Testis (tissue), 2 donors: ENCODE measurements at regions not wholly inside any gene's neighbourhood (a gene's known extent, or its start where the extent isn't known, plus 50 kb on each side); places are given as distances from the start of the nearest gene placed in this dataset.

Source experiments
- DNase-seq: peaks from one replicate; pipeline ENCODE4 v3.0.0-alpha.2; 2019
- H3K27ac ChIP-seq, 2 donors: fragments of 200-600 bp; sonication (generic); one replicate each; pipeline ENCODE4 v1.5.1; 2019
- H3K27me3 ChIP-seq: fragments of 200-600 bp; sonication (generic); one replicate; pipeline ENCODE4 v1.5.1; 2019
- H3K36me3 ChIP-seq: fragments of 200-600 bp; sonication (generic); one replicate; pipeline ENCODE4 v1.5.1; 2017; ENCODE audit warnings: low read depth; ENCODE audit errors: missing control alignments
- H3K4me1 ChIP-seq: fragments of 200-600 bp; sonication (generic); one replicate; pipeline ENCODE4 v1.5.1; 2019
- H3K4me3 ChIP-seq, 2 donors: fragments of 200-600 bp; sonication (generic); one replicate each; pipeline ENCODE4 v1.5.1; 2017 to 2019
- H3K9me3 ChIP-seq: fragments of 200-600 bp; sonication (generic); one replicate; pipeline ENCODE4 v1.5.1; 2017
- CTCF ChIP-seq, 3 experiments: fragments of 450-650 bp in 2 of 3; fragments of 200-600 bp in 1 of 3; sonication (generic) in 1 of 3; IDR thresholded peaks; one replicate each; pipeline ENCODE4 v1.5.1; 2016 to 2019; ENCODE audit warnings: antibody characterized with exemption in 3 of 3, mild to moderate bottlenecking in 2 of 3, moderate library complexity in 1 of 3
- POLR2A ChIP-seq: fragments of 450-650 bp; IDR thresholded peaks from one replicate; pipeline ENCODE4 v1.6.1; 2017; ENCODE audit warnings: antibody characterized with exemption, mild to moderate bottlenecking, moderate library complexity
- WGBS, 2 donors: methylation state at CpG; one replicate each; pipeline ENCODE4 v1.1.5; 2018; 5-methylcytosine and 5-hydroxymethylcytosine counted together
- intact Hi-C: fragments of 100-400 bp; cut with DNase I; formaldehyde crosslinking; loops from one replicate; pipeline ENCODE4 v1.15.1; 2023; ENCODE audit warnings: low total_unique reads

GRCh38 chr2:118720866-118721265, 126.6 kb downstream of the EN1 start:
- intact Hi-C loops: no loop called here
- Histone ChIP-seq H3K27ac (no peak overlapping the region), H3K27me3 (no peaks in the 10 kb centered on the region), H3K4me1 (no peaks in the 10 kb centered on the region), H3K4me3 (no peak overlapping the region), H3K9me3 (no peaks in the 10 kb centered on the region), H3K36me3 (no peaks in the 10 kb centered on the region)
- 81 to 88% methylated on average over 4 of the region's 4 CpGs for WGBS, 2 donors
- TF ChIP-seq CTCF (IDR thresholded peaks at IDR 0.05): no peak
- no peak for TF ChIP-seq POLR2A
- DNase-seq: no peak

- no peaks in the 10 kb centered on the region for H3K9me3 ChIP-seq
- DNase-seq: no peak
- TF ChIP-seq CTCF (IDR thresholded peaks at IDR 0.05): no peak
- TF ChIP-seq POLR2A: no peak
Observed at GRCh38 chr2:118718921-118719320, 128.5 kb downstream of the EN1 start.

GRCh38 chr2:118716102-118716501, 131.3 kb downstream of the EN1 start:
- no peaks in the 10 kb centered on the region for H3K36me3 ChIP-seq
- TF ChIP-seq CTCF (IDR thresholded peaks at IDR 0.05) (no peak), POLR2A (no peak)
- H3K9me3 ChIP-seq: no peaks in the 10 kb centered on the region
- intact Hi-C loops: no loop called here
- DNase-seq: no peak
- no peaks in the 10 kb centered on the region for H3K27me3 ChIP-seq
- 83 to 90% methylated on average over 6 of the region's 6 CpGs for WGBS, 2 donors
- no peak overlapping the region for H3K27ac ChIP-seq
- no peaks in the 10 kb centered on the region for H3K4me1 ChIP-seq
- H3K4me3 ChIP-seq: no peak overlapping the region

More at GRCh38 chr2:118718921-118719320, 128.5 kb downstream of the EN1 start:
- no peaks in the 10 kb centered on the region for H3K4me1 ChIP-seq
- H3K27ac ChIP-seq: no peak overlapping the region
- intact Hi-C loops: no loop called here
- H3K4me3 ChIP-seq: no peak overlapping the region
- no peaks in the 10 kb centered on the region for H3K27me3 ChIP-seq
- H3K36me3 ChIP-seq: no peaks in the 10 kb centered on the region

GRCh38 chr2:118714118-118714517, 133.3 kb downstream of the EN1 start:
- H3K36me3 ChIP-seq: no peaks in the 10 kb centered on the region
- no peak for DNase-seq
- no peaks in the 10 kb centered on the region for H3K9me3 ChIP-seq
- 73 to 78% methylated on average over 6 of the region's 6 CpGs for WGBS, 2 donors
- intact Hi-C loops: no loop called here
- TF ChIP-seq CTCF (IDR thresholded peaks at IDR 0.05): no peak
- no peak for TF ChIP-seq POLR2A
- H3K27ac ChIP-seq: no peak overlapping the region
- no peak overlapping the region for H3K4me3 ChIP-seq
- H3K4me1 ChIP-seq: no peaks in the 10 kb centered on the region
- H3K27me3 ChIP-seq: no peaks in the 10 kb centered on the region

GRCh38 chr2:118711603-118712002, 135.8 kb downstream of the EN1 start:
- no peaks in the 10 kb centered on the region for H3K27me3 ChIP-seq
- WGBS, 2 donors: 80 to 89% methylated on average over 5 of the region's 5 CpGs
- H3K36me3 ChIP-seq: no peaks in the 10 kb centered on the region
- no peaks in the 10 kb centered on the region for H3K4me1 ChIP-seq
- no peak for DNase-seq
- intact Hi-C loops: no loop called here
- TF ChIP-seq CTCF (IDR thresholded peaks at IDR 0.05) (no peak), POLR2A (no peak)
- H3K4me3 ChIP-seq: no peak overlapping the region
- no peaks in the 10 kb centered on the region for H3K9me3 ChIP-seq
- H3K27ac ChIP-seq: no peak overlapping the region
